ENCODE measurements at regions not wholly inside any gene's neighbourhood (a gene's known extent, or its start where the extent isn't known, plus 50 kb on each side); places are given as distances from the start of the nearest gene placed in this dataset.
"Not testable (repeated sequence)": the region's sequence is repeated elsewhere in the genome, so short reads cannot be mapped to it uniquely, and the experiment has no call there.

DNA sequence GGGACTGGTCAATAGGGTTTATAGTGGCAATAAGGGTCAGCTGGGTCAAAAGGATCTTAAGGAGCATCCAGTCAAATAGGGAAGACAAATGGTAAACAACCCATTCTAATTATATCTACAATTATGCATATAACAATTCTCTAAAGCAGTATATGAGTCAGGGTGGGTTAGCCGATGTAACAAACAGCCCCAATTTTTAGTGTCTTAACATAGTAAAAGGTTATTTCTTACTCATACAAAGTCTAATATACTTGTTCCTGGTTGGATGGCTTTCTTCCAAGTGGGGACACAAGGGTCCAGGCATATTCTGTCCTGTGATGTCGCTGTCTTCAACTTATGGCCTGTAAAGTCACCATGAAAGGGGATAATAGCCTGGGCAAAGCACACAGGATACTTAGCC is 97.9 kb upstream of the GALNT15 start:
- no peak for DNase-seq (ENCODE audit: low read depth)

DNA sequence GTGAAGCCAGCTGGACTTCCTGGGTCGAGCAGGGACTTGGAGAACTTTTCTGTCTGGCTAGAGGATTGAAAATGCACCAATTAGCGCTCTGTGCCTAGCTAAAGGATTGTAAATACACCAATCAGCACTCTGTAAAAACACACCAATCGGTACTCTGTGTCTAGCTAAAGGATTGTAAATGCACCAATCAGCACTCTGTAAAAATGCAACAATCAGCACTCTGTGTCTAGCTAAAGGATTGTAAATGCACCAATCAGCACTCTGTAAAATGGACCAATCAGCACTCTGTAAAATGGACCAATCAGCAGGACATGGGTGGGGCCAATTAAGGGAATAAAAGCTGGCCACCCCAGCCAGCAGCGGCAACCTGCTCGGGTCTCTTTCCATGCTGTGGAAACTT is 97.3 kb upstream of the GALNT15 start:
- DNase-seq (ENCODE audit: low read depth) = not testable (repeated sequence)

DNA sequence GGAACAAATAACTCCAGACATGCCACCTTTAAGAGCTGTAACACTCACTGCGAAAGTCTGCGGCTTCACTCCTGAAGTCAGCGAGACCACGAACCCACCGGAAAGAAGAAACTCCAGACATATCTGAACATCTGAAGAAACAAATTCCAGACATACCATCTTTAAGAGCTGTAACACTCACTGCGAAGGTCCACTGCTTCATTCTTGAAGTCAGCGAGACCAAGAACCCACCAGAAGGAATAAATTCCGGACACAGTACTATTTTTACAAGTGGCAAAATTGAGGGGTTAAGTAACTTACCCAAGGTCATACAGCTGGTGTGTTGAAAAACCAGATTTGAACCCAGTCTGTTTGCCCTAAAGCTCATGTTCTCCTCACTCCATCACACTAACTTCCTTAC is 96.8 kb upstream of the GALNT15 start:
- not testable (repeated sequence) for DNase-seq (ENCODE audit: low read depth)

DNA sequence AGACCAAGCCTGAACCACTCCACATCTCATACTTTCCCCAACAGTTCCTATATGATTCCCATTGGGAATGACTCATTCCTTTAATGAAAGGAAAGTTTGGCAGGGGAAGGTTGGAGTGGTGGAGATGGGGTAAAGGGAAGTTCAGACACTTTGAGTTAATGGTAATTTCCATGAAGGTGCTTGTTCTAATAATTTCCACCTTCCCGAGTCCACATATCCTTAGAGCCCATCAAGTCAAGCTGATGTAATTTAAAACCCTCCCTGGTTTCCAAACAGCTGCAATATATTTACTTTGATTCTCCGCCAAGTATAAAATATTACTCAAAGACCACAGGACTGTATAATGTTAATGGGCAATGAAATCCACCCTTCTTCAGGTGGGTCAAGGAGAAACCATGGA is 95.0 kb upstream of the GALNT15 start:
- DNase-seq (ENCODE audit: low read depth) = no peak

DNA sequence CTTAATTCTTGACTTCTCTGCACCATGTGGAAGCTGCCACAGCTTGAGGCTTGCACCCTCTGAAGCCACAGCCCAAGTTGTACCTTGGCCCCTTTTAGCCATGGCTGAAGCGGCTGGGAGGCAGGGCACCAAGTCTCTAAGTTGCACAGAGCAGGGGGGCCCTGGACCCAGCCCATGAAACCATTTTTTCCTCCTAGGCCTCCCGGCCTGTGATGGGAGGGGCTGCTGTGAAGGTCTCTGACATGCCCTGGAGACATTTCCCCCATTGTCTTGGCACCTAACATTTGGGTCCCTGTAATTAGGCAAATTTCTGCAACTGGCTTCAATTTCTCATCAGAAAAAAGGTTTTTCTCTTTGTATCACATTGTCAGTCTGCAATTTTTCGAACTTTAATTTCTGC is 92.8 kb upstream of the GALNT15 start:
- no peak for DNase-seq (ENCODE audit: low read depth)

DNA sequence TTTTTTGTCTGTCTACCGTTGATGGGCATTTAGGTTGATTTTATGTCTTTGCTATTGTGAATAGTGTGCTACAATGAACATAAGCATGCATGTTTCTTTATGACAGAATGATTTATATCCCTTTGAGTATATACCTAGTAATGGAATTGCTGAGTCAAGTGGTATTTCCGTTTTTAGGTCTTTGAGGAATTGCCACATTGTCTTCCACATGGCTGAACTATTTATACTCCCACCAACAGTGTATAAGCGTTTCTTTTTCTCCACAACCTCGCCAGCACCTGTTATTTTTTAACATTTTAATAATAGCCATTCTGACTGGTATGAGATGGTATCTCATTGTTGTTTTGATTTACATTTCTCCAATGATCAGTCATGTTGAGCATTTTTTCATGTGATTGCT is 89.6 kb upstream of the GALNT15 start:
- no peak for DNase-seq (ENCODE audit: low read depth)

DNA sequence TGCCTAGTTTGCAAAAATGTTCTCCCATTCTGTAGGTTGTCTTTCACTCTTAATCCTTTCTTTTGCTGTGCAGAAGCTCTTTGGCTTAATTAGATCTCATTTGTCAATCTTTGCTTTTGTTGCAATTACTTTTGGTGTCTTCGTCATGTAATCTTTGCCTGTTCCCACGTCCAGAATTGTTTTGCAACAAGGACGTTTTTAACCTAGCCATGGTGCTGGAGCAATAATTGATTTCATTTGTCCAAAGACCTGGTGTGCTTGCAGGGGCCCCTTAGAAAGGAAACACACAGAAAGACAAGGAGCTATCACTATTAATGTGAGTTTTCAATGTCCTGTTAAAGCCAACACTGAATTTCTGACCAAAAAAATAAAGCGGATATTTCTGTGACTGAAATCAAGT is 89.1 kb upstream of the GALNT15 start:
- DNase-seq (ENCODE audit: low read depth) = no peak

DNA sequence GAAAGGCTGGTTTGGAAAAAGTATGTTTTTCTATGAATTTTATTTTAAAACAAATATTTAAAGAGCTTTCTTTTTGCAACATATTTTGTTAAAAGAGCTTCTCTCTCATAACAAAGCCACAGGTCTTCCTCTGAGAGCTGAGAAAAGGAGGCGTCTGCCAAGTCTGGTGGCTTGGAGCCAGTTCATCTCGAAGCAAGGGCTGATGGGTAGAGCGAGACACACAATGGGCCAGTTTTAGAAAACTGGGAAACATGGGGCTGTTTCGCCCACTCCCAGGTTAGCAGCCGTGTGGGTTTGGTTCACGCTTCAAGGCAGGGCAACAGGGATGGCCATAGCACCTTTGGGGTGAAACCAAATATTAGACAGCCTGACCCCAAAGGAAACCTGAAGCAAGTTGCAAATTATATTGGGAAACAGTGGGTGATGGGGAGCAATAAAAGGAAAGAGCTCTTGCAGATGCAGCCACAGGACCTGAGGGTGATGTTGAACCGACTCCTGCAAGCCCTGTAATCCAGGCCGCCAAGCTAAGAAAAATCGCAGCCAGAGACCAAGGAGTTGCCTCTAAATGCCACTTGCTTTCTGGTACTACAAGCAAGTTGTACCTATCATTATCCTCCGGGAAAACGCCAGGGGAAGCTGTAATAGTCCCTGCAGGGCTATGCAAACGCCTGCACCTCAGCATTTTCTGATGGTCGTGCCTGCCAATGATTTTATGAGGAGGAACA is 88.4 kb upstream of the GALNT15 start:
- no peak for DNase-seq (ENCODE audit: low read depth)

DNA sequence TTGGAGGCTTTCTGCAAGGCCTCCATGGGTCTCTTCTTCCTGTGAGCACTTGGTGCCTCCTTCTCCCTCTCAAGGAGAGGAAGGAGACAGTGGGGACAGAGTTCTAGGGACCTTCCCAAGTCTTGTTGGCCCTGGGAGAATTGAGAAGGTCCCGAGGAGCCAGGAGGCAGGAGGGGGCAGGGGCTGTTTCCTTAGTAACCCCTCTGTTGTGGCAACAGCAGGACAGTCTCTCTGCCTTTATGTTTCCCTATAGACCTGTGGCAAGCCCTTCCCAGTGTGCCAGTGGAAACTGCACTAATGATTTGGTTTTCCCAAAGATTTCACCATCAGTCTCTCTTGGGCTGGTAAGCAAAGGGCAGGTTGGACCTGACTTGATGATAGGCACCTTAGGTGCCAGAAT is 87.8 kb upstream of the GALNT15 start:
- no peak for DNase-seq (ENCODE audit: low read depth)

DNA sequence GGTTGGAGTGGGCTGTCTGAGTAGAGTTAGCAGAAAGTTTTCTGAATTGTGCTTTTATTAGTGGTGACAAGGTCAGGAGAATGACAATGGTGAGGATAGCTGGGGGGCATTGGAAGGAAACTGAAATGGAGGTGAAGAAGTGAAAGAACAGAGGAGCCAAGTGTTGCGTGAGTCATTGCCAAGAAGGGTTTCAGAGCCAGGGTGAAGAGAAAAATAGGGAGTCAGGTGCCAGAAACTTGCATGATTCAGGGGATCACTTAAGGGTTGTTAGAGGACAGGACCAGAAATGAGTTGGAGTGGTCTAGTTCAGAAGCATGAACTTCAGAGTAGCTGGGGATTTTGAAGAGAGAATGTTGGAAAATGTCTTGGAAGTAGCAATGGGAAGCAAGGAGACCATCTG is 86.0 kb upstream of the GALNT15 start:
- DNase-seq (ENCODE audit: low read depth) = no peak

DNA sequence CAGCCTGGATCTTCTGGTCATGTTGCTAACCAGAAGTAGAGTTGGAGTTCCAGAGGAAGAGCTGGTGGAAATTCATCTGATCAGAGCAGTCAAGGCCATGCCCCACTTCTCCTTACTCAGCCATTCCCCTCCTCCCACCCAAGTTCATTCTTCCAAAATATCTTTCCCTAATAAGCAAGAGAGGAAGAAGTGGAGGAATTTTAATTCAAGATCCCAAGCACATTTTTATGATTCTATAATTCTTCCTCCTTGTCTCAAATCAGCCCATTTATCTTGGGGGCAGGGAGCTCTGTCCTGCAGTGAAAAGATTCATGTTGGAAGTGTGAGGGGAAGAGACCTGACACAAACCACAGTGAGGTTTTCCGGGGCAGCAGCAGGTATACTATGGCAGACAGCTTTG is 85.0 kb upstream of the GALNT15 start:
- DNase-seq (ENCODE audit: low read depth) = no peak

DNA sequence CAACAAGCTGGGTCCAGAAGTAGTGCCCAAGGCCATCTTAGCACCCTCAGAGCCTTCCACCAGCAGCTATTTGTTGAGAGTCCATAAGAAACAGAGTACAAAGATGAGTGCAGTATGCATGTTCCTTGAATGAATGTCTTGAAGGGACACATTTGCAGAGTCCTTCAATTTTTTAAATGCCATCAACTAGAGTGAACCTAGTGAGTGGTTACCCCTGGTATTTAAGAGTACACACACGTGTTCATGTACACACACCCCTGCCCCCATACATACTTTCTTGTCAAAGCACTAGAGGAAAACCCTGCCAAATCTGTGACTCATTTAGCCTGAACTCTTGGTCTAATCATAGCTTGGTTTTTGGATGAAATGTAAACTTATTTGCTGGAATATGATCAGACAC is 84.5 kb upstream of the GALNT15 start:
- no peak for DNase-seq (ENCODE audit: low read depth)

DNA sequence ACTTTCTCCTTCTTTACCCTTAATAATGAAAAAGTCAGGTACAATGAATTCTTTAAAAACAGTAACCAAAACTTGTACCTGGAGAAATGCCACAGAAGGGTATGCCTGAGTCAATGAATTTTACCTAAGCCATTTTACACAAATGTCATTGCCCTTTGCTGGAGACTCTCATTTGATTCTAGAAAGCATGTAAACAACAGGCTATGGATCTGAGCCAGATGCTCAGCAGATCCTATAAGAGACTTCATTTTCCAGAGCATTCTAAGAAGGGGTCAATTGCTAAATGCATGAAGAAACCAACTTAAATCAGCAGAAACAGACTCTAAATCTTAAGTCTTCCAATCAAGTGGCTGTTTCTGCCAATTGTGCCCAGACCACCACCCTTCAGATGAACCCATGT is 83.8 kb upstream of the GALNT15 start:
- DNase-seq (ENCODE audit: low read depth) = no peak

DNA sequence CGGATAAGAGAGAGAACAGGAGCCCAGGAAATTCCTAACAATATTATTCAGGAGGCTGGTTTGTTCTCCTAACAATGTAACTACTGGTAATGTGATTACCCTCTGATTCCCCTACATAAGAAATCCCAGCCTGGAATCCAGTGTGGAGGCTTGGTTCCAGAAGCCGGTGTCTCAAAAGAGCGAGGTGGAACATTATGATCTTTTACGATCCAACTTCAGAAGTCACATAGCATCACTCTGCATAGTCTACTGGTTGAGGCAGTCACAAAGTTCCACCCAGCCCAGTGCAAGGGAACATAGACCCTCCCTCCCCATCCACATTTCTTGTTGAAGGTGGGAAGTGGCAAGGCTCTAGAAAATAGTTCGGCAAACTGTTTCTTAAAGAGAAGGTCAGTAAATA is 81.6 kb upstream of the GALNT15 start:
- DNase-seq (ENCODE audit: low read depth) = no peak

DNA sequence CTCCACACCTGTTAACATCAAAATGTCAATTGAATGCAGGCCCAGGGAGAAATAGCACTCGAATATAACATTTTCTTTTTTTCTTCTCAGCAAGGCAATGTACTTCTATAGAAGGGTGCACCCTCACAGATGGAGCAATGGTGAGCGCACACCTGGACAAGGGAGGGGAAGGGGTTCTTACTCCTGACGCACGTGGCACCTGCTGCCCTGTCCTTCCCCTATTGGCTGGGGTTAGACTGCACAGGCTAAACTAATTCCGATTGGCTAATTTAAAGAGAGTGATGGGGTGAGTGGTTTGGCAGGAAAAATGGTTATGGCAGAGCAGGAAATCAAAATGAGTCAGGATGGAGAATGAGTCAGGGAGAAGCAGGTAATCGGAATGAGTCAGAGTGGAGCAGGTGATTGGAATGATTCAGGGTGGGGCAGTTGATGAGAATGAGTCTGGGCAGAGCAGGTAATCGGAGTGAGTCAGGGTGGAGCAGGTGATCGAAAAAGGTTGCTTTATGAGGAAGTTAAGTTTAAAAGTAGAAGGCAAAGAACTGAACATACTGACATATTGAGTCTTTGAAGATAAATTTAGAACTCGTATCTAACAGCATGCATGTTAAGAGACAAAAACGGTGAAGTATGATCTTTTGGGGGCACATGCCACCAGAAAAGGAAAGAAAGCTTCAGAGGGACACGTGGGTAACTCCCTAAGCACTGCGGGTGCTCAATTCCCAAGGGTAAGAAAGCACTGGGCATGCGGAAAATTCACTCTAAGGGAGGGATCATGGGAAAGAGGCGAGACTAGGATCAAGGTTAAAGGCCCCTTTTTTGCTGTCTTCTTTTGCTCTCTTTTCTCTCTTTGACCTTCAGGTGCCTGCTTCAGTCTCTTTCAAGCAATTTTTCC is 72.9 kb upstream of the GALNT15 start:
- no peak for DNase-seq (ENCODE audit: low read depth)

DNA sequence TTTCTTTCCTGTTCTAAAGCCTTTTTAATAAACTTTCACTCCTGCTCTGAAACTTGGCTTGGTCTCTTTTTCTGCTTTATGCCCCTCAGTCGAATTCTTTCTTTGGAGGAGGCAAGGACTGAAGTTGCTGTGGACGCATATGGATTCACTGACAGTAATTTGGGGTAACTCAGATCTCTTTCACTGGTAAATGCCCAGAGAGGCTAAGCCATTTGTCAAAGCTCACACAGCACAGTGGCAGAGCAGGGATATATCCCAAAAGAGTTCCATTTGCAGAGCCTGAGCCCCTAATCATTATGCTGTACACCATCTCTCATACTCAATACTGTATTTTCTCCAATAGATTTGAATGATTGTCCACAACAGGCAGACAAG is 72.3 kb upstream of the GALNT15 start:
- no peak for DNase-seq (ENCODE audit: low read depth)

DNA sequence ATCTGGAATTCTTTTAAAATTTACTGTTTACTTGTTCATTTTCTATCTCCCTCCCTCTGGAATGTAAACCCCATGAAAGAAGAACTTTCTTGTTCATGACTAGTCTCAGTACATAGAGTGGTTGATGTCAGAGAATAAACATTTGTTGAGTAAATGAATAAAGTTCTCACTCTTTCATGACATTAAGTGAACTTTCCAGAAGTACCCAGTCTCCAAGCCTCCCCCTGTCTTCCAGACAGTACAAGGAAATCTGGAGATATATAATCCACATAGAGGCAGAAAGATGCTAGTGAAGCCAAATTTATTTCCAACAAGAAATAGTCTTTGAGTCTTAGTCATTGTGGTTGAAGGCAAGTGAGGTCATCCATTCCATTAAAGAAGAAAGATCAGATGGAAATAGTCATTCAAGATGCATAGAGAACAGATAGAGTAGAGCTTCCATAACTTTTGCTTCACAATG is 71.5 kb upstream of the GALNT15 start:
- no peak for DNase-seq (ENCODE audit: low read depth)

DNA sequence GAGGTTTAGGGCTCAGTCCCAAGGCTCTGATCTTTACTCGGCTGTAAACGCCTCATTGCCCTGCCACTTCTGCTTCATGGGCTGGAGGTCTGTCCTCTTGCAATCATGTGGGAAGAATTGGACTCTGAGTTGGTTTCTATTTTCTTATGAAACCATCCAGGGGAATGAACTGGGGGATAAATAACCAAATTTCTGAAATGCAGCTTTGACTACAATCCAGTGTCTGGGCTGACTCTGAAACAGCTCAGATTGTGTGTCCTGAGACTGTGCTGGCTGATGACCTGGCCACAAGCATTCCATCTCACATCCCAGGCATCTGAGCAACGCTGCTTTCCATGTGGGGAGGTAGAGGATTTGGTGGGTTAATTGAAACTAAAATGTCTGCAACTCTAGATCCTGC is 71.0 kb upstream of the GALNT15 start:
- no peak for DNase-seq (ENCODE audit: low read depth)

DNA sequence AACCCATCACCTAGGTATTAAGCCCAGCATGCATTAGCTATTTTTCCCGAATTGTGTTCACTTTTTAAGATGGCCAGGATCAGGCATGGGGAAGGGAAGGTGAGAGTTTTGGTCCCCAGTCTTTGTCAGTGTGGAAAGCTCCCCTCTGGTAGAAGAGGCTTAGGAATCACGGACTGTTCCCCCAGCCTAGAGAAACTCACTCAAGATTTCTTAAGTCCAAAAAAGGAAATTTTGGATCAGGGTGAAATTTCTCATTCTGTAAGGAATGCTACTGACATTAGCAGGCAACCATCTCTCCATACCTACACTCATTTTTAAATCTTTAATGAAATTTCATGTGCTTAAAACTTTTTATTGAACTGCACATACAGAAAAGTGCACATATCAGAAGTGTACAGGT is 70.3 kb upstream of the GALNT15 start:
- no peak for DNase-seq (ENCODE audit: low read depth)

DNA sequence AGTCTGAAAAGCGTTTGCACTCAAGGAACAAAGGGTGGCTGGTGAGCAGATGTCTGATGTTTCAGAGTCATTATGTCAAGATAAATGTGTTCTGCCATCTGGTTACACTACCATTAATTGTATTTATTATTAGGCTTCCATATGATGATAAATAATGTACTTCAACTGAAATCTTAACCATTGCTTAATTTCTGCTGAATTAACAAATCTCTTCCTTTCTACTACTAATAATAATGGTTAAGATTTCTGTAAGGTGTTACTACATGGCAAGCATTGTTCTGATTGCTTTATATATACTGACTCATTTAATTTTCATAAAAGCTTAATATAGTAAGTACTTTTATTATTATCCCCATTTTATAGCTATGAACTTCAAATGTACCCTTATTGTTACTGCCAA is 68.4 kb upstream of the GALNT15 start:
- no peak for DNase-seq (ENCODE audit: low read depth)

DNA sequence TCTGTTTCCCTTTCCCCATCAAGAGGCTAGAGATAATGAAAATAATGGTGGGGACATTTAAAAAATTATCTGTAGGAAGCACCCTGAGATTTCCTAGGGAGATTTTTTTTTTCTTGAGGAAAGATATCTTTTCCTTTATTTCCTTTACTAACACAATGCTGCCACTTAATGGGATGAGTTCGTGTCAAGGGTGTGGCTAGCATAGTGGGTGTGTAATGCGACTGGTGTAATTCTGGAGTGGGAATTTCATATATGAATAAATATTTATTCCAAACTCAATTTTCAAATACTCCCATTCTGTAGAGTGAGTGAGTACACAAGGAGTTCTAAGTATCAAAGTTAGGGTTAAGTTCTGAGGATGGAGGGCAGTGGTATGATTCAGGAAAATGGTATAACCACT is 66.1 kb upstream of the GALNT15 start:
- no peak for DNase-seq (ENCODE audit: low read depth)

DNA sequence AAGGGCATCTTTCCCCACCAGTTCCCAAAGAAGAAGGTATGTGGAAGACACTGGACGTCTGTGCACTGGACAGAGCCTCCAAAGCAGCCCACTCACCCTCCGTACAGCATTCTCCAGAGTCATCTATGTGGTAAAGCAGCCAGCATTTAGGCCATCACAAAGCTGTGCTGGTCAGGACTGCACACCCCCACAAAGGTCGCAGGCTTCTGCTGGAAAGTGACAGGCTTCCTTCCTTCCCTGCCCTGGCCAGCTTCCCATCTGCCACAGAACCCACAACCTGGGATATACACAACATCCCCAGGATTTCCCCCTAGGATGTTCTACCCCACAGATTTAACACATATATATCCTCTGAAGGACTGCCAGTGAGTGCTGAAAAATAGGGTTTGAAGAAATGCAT is 64.6 kb upstream of the GALNT15 start:
- DNase-seq (ENCODE audit: low read depth) = no peak

DNA sequence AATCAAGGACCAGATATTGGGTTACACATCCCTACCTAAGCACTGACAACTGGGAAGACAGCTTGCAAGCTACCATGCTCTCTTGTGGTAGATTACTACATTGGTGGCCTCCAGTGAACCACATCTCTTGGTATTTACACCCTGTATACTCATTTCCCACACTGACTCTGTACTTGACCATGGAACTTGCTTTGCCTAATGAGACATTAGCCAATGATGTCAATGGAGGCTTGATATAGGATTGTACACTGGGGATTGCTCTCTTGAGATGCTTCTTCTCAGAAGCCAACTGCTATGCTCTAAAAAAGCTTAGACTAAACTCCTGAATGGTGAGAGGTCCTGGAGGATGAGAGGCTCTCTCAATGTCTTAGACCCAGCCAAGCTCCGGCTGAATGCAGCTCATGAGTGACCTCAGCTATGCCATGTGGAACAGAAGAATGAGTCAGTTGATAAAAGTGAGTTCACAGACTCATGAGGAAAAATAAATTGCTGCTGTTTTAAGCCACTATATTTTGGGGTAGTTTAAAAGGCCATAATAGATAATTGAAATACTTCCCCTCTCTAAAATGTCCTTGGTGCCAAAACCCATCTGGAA is 61.5 kb upstream of the GALNT15 start:
- DNase-seq (ENCODE audit: low read depth) = no peak

Measured in stimulated activated CD8-positive, alpha-beta memory T cell treated with anti-CD3 and anti-CD28 coated beads, Interleukin-12 subunit alpha, Interleukin-12 subunit beta, amount 100 ng/mL, for 4 hours (primary cell).